ENCODE measurements at regions not wholly inside any gene's neighbourhood (a gene's known extent, or its start where the extent isn't known, plus 50 kb on each side); places are given as distances from the start of the nearest gene placed in this dataset.

DNA sequence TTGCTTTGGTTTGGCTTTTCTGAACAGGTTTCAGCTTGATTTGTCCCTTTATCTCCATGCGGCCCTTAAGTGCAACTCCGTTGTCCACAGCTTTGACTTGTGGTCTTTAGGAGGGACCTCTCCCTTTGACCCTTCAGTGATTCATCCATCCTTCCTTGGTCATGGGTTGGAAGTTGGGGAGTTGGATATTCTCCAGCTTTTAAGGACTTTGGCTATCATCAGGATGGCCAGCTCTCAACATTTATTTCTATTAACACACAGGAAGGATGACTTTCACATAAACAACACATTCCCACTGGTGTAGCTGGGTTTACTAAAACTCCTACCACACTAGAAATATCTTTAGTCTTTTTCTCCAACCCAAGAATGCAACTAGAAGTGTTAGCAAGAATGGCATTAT is 50.9 kb upstream of the E2F7 start:
- POLR2A ChIA-PET (ENCODE audit: unreplicated experiment): no interaction called here
- Histone ChIP-seq H3F3A (ENCODE audit: insufficient read depth, low read depth) (no peaks in the 10 kb centered on the region), H3K4me1 (replicated peaks; ENCODE audit: insufficient read depth) (peaks cover 5% of the 10 kb centered on the region)

DNA sequence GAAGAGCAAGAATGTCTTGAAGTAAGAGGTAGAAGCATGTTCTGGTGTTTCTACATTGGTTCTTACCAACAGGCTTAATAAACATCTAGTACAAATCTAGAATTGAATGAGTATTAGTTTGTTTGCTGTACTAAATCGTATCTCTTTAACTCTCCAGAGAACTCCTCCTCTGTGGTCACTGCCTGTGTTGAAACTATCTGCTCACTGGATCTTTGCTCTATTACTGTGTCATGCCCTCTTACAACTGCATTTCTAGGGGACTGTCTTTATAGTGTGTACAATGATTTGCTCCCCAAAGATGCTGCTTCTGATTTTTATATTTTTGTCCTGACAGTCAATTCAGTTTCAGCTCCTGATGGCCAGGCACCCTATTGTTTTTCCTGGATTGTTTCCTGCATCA is 50.1 kb upstream of the E2F7 start:
- no peaks in the 10 kb centered on the region for H3K79me2 ChIP-seq (ENCODE audit: low read depth)
- intact Hi-C loops (cut with micrococcal nuclease; ENCODE audit: unreplicated experiment): no loop called here
- no peaks in the 10 kb centered on the region for H3K36me3 ChIP-seq (ENCODE audit: low read depth)
- no peak overlapping the region for H3K4me2 ChIP-seq
- H3K4me1 ChIP-seq (replicated peaks; ENCODE audit: insufficient read depth): peaks cover 5% of the 10 kb centered on the region; the same call in 1 of the 2 replicates
- ChIA-PET CTCF (no interaction called here), POLR2A (ENCODE audit: unreplicated experiment) (no interaction called here)
- H3K27me3 ChIP-seq (ENCODE audit: insufficient read depth, low read depth): no peaks in the 10 kb centered on the region
- no peak for DNase-seq
- H2AFZ ChIP-seq: no peak overlapping the region
- TF ChIP-seq, protein P1, sequence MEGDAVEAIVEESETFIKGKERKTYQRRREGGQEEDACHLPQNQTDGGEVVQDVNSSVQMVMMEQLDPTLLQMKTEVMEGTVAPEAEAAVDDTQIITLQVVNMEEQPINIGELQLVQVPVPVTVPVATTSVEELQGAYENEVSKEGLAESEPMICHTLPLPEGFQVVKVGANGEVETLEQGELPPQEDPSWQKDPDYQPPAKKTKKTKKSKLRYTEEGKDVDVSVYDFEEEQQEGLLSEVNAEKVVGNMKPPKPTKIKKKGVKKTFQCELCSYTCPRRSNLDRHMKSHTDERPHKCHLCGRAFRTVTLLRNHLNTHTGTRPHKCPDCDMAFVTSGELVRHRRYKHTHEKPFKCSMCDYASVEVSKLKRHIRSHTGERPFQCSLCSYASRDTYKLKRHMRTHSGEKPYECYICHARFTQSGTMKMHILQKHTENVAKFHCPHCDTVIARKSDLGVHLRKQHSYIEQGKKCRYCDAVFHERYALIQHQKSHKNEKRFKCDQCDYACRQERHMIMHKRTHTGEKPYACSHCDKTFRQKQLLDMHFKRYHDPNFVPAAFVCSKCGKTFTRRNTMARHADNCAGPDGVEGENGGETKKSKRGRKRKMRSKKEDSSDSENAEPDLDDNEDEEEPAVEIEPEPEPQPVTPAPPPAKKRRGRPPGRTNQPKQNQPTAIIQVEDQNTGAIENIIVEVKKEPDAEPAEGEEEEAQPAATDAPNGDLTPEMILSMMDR (conservative IDR thresholded peaks at IDR 0.05): no peak
- TF ChIP-seq EZH2 (IDR thresholded peaks at IDR 0.05; ENCODE audit: low read depth): no peak
- BruUV-seq (replicated peaks): no TSS peak
- no peaks in the 10 kb centered on the region for H3F3A ChIP-seq (ENCODE audit: insufficient read depth, low read depth)
- H3K9me2 ChIP-seq (ENCODE audit: insufficient read depth): no peaks in the 10 kb centered on the region
- H3K4me3 ChIP-seq: no peak overlapping the region
- no peak overlapping the region for H3K27ac ChIP-seq
- H3K9me3 ChIP-seq (ENCODE audit: insufficient read depth, low read depth): no peaks in the 10 kb centered on the region
- H4K20me1 ChIP-seq (ENCODE audit: insufficient read depth): no peaks in the 10 kb centered on the region

More for the DNA sequence above, 50.9 kb upstream of the E2F7 start:
- DNase-seq: no peak
- CTCF ChIA-PET: no interaction called here
- H3K4me2 ChIP-seq: no peak overlapping the region
- intact Hi-C loops (cut with micrococcal nuclease; ENCODE audit: unreplicated experiment): no loop called here
- H3K4me3 ChIP-seq: no peak overlapping the region
- no peaks in the 10 kb centered on the region for H3K9me3 ChIP-seq (ENCODE audit: insufficient read depth, low read depth)
- no peaks in the 10 kb centered on the region for H3K27me3 ChIP-seq (ENCODE audit: insufficient read depth, low read depth)
- H3K9me2 ChIP-seq (ENCODE audit: insufficient read depth): no peaks in the 10 kb centered on the region
- no peak overlapping the region for H2AFZ ChIP-seq
- no peaks in the 10 kb centered on the region for H3K79me2 ChIP-seq (ENCODE audit: low read depth)
- no peak for TF ChIP-seq EZH2 (IDR thresholded peaks at IDR 0.05; ENCODE audit: low read depth)
- TF ChIP-seq, protein P1 (conservative IDR thresholded peaks at IDR 0.05): no peak
- no peaks in the 10 kb centered on the region for H3K36me3 ChIP-seq (ENCODE audit: low read depth)
- H4K20me1 ChIP-seq (ENCODE audit: insufficient read depth): no peaks in the 10 kb centered on the region
- H3K27ac ChIP-seq: no peak overlapping the region
- BruUV-seq (replicated peaks): no TSS peak
